SU-DHL-6 (cell line): ENCODE measurements at regions not wholly inside any gene's neighbourhood (a gene's known extent, or its start where the extent isn't known, plus 50 kb on each side); places are given as distances from the start of the nearest gene placed in this dataset.

Experiments
- H2AFZ ChIP-seq: fragments of 200-600 bp; sonication (generic); 2 replicates; pipeline ENCODE4 v1.6.1; 2014; ENCODE audit warnings: low read depth, mild to moderate bottlenecking, moderate library complexity, mixed read lengths, antibody characterized with exemption, low read length; ENCODE audit not compliant: severe bottlenecking
- H3F3A ChIP-seq: fragments of 200-600 bp; shearing (Covaris generic); 2 replicates; pipeline ENCODE4 v1.6.0; 2016; ENCODE audit warnings: antibody characterized with exemption, mild to moderate bottlenecking; ENCODE audit not compliant: insufficient read depth
- H3K27ac ChIP-seq: fragments of 200-600 bp; sonication (generic); 2 replicates; pipeline ENCODE4 v1.5.1; 2016; ENCODE audit warnings: low read depth, mild to moderate bottlenecking, low read length, moderate library complexity, mixed read lengths
- H3K27me3 ChIP-seq: fragments of 200-600 bp; sonication (generic), shearing (Covaris generic); 2 replicates; pipeline ENCODE4 v1.6.0; 2014; ENCODE audit warnings: mild to moderate bottlenecking, low read length
- H3K36me3 ChIP-seq: fragments of 200-600 bp; sonication (generic); 2 replicates; pipeline ENCODE4 v1.6.1; 2014; ENCODE audit warnings: mild to moderate bottlenecking, low read length, mixed read lengths
- H3K4me2 ChIP-seq: fragments of 300-600, 200-600 bp; shearing (Covaris generic), sonication (generic); 2 replicates; pipeline ENCODE4 v1.6.0; 2014; ENCODE audit warnings: low read length, low read depth, mild to moderate bottlenecking; ENCODE audit not compliant: poor library complexity, severe bottlenecking
- H3K4me3 ChIP-seq: fragments of 200-600 bp; sonication (generic); 2 replicates; pipeline ENCODE4 v1.5.1; 2014; ENCODE audit warnings: antibody characterized with exemption, low read length, mild to moderate bottlenecking, mixed read lengths; ENCODE audit not compliant: insufficient read depth, poor library complexity, severe bottlenecking
- H3K79me2 ChIP-seq: fragments of 200-600 bp; sonication (generic); 2 replicates; pipeline ENCODE4 v1.6.1; 2014; ENCODE audit warnings: mild to moderate bottlenecking, low read length, moderate library complexity; ENCODE audit not compliant: insufficient read depth
- H3K9ac ChIP-seq: fragments of 200-600 bp; sonication (generic); 2 replicates; pipeline ENCODE4 v1.7.0; 2014; ENCODE audit warnings: mild to moderate bottlenecking, low read length
- H3K9me2 ChIP-seq: fragments of 200-600 bp; sonication (generic); replicated peaks from 2 replicates; pipeline ENCODE4 v1.6.1; 2014; ENCODE audit warnings: low read length; ENCODE audit not compliant: insufficient read depth
- H3K9me3 ChIP-seq: fragments of 200-600 bp; sonication (generic); 2 replicates; pipeline ENCODE4 v1.6.1; 2014; ENCODE audit warnings: low read length, mixed read lengths; ENCODE audit not compliant: insufficient read depth
- H4K20me1 ChIP-seq: fragments of 200-600 bp; sonication (generic); 2 replicates; pipeline ENCODE4 v1.6.1; 2014; ENCODE audit warnings: low read depth, mild to moderate bottlenecking, antibody characterized with exemption, low read length, moderate library complexity, mixed read lengths
- CTCF ChIP-seq: fragments of 200-600 bp; sonication (generic); IDR thresholded peaks from one replicate; pipeline ENCODE4 v1.5.1; 2017; ENCODE audit warnings: antibody characterized with exemption, mild to moderate bottlenecking, low read length, moderate library complexity; ENCODE audit not compliant: insufficient read depth, poor library complexity, severe bottlenecking
- EZH2phosphoT487 ChIP-seq: fragments of 200-600 bp; sonication (generic), shearing (Covaris generic); conservative IDR thresholded peaks from 2 replicates; pipeline ENCODE4 v1.6.1; 2018; ENCODE audit warnings: mild to moderate bottlenecking, antibody characterized with exemption, low read length, moderate library complexity, mixed read lengths

- H4K20me1 ChIP-seq, result no peaks in the 10 kb centered on the region
- H3K4me3 ChIP-seq, result no peak overlapping the region
- H3K9me3 ChIP-seq, result no peaks in the 10 kb centered on the region
- no peak overlapping the region for H3K27ac ChIP-seq
- H3K79me2 ChIP-seq, result no peaks in the 10 kb centered on the region
- H3K36me3 ChIP-seq, result no peaks in the 10 kb centered on the region
- no peak overlapping the region for H3K4me2 ChIP-seq
- H3F3A ChIP-seq, result no peaks in the 10 kb centered on the region
- H3K9me2 ChIP-seq, result no peaks in the 10 kb centered on the region
- no peaks in the 10 kb centered on the region for H3K27me3 ChIP-seq
- H2AFZ ChIP-seq, result no peak overlapping the region
- no peak overlapping the region for H3K9ac ChIP-seq
- TF ChIP-seq EZH2phosphoT487 (no peak), CTCF (no peak)
These were observed 97.3 kb upstream of the SP4 start for GRCh38 chr7:21330462-21331178.

DNA sequence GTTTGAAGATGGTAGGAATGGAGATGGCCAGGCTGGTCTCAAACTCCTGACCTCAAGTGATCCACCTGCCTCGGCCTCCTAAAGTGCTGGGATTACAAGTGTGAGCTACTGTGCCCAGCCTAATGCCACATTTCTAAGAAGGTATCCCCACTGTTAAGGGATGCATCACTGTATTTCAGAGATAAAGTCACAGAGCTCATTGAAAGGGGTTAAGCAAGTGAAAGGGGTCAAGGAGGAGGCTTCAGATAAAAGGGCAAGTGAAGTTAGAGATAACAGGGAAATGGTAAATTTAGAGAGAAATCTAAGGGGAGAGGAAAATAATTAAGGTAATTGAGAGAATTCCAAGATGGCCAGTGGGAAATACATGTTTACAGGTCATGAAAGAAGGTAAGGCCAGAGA, 93.0 kb upstream of the SP4 start:
- no peaks in the 10 kb centered on the region for H3K79me2 ChIP-seq
- H3K9ac ChIP-seq, result no peak overlapping the region
- no peak overlapping the region for H3K4me2 ChIP-seq
- H3K27ac ChIP-seq, result no peak overlapping the region
- no peaks in the 10 kb centered on the region for H3K9me2 ChIP-seq
- H3K4me3 ChIP-seq, result no peak overlapping the region
- H4K20me1 ChIP-seq, result no peaks in the 10 kb centered on the region
- TF ChIP-seq CTCF (no peak), EZH2phosphoT487 (no peak)
- H3F3A ChIP-seq, result no peaks in the 10 kb centered on the region
- peaks cover 3% of the 10 kb centered on the region; the same call in 1 of the 2 replicates for H3K27me3 ChIP-seq
- H3K36me3 ChIP-seq, result no peaks in the 10 kb centered on the region
- H2AFZ ChIP-seq, result no peak overlapping the region
- no peaks in the 10 kb centered on the region for H3K9me3 ChIP-seq

GRCh38 chr7:21336743-21337142, 91.1 kb upstream of the SP4 start:
- Histone ChIP-seq H3K4me2 (no peak overlapping the region), H3K4me3 (no peak overlapping the region), H3K9ac (no peak overlapping the region), H2AFZ (no peak overlapping the region), H3K27ac (no peak overlapping the region), H3K36me3 (no peaks in the 10 kb centered on the region), H3K9me2 (no peaks in the 10 kb centered on the region), H3K27me3 (peaks cover 3% of the 10 kb centered on the region; the same call in 1 of the 2 replicates), H3K79me2 (no peaks in the 10 kb centered on the region), H4K20me1 (no peaks in the 10 kb centered on the region), H3F3A (no peaks in the 10 kb centered on the region), H3K9me3 (no peaks in the 10 kb centered on the region)
- TF ChIP-seq EZH2phosphoT487 (no peak), CTCF (no peak)
